NCI-H1092 (cell line): ENCODE measurements at regions not wholly inside any gene's neighbourhood (a gene's known extent, or its start where the extent isn't known, plus 50 kb on each side); places are given as distances from the start of the nearest gene placed in this dataset.
"Not testable (repeated sequence)": the region's sequence is repeated elsewhere in the genome, so short reads cannot be mapped to it uniquely, and the experiment has no call there.

Experiments
- DNase-seq: peaks from one replicate; lab custom pipeline; 2025; lab: John Stamatoyannopoulos, UW

DNA sequence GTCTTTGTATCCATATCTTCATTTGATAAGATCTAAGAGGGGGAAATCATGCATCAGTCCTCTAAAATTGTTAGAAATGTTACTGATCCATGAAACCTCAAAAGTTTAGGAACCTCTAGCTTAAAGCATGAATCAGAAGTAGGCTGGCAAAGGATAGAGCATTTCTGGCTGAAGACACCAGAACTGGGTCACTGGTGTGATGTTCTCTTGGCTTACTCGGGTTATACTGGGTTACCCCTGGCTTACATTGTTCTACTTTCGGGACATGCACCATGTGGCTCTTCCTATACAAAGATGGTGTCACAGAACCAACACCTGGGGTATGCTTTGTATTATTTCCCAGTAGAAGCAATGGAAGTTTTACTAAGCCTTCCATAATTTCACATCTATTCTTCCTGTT, 83.2 kb upstream of the TNP1 start:
- DNase-seq = no peak

DNA sequence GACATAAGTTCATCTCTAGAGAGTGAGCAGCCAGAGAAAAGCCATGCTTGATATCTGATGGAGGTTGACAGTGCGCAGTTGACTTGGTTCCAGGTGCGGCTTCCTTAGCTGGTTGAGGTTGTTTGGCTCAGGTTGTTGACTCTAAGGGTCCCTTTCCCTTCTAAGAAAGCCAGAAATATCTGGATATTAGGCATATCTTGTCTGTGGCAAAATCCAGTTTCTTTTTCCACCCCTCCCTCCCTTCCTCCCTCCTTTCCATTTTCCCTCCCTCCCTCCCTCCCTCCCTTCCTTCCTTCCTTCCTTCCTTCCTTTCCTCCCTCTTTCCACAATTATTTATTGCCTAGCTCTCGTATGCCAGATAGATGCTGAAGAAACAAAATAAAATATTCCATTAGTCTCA, 82.6 kb upstream of the TNP1 start:
- no peak for DNase-seq

DNA sequence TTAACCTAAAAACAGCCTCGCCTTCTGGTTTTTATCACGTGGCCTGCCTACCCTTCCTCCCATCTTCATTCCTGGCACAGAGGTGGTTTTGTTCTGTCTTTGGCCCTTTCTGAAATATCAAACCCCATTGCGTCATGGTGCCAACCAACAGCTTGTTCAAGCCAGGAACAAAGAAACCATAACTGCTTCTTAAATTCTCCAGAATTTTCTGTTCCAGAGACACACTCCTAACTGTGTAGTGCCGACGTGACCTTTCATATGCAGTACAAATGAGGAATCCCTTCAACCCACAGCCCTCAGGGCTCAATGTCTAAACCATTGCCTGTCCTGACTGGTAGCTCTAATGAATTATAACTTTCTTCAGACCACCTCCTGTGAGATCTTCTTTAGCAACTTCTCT, 82.2 kb upstream of the TNP1 start:
- DNase-seq = no peak

DNA sequence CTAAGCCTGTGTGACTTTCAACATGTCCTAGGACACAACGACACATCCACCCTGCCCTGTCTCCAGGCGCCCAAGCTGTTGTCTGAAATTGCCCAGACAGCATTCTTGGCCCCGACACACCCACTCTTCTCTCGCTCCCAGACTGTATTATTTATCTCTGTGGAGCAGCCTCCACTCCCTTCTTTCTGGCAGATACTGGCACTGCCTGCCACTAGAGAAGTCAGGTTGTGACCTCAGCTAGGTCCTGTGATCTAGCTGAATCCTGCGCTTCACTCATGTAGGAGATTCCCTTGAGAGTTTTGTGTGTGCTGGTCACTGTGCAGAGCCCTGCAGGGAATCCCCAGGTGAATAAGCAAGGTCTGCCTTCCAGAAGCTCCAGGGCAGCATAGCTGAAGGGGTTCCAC, 77.1 kb upstream of the TNP1 start:
- DNase-seq = no peak

DNA sequence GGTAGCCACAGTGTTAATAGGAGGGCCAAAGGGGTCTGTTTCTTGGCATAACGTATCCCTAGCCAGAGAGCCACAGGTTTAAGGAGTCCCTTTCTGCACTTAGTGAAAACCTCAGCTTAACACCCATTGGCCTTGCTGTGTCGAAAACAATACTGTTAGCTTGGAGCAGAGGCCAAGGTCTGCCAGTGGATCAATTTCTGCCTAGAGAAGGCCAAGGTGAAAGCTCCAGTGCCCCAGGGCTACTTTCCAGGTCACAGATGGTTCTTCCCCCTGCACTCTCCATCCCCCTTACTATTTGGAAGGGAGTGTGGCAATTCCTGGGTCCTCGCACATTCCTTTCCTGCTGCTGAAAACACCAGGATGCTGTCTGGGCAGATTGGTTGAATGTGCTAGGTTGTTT, 74.8 kb upstream of the TNP1 start:
- DNase-seq = no peak

DNA sequence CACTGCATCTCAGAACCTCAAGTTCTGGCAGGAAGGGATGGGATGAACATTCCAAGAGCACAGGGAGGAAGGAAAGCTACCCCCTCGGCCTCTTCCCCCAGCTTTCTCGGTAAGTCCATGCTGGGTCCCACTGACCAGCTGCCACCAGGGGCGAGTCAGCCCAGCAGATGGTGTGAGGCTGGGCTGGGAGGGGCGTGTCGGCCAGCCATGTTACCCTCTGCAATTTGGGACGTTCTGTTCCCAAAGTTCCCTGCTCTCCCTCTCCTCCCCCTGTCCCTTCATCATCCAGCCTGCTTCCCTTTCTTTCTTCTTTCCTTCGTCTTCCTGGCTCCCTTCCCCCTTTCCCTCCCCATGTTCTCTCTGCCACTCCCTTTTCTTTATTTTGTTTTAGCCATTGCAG, 74.3 kb upstream of the TNP1 start:
- DNase-seq = no peak

DNA sequence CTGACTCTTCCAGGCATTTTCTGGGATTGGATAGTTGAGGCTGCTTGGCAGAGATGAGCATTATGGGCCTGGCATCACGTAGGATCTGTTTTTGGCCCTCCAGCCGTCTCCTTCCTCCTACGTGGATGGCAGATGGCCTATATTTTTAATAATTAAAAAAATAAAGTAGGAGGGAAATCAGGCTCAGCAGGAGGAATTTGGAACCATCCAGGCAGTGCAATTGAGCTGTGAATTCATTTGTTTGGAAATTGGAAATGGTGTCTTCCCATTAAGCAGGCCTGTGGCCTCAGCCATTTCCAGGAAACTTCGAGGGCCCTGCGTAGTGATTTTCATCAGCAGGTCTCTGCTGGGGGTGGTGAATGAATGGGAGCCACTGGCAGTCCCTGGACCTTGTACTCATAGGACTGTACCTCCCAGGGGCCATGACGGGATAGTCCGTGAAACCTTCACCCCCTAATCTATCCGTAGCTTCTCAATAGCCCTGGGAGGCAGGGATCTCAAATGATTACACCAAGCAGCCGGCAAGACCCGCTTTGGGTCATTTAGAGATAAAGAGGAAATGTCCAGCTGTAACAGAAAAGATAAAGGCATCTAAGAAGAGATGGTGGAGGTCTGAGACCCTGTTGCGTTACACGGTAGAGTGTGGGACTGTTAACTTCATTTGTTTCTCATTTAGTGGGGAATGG, 73.1 kb upstream of the TNP1 start:
- DNase-seq = no peak

DNA sequence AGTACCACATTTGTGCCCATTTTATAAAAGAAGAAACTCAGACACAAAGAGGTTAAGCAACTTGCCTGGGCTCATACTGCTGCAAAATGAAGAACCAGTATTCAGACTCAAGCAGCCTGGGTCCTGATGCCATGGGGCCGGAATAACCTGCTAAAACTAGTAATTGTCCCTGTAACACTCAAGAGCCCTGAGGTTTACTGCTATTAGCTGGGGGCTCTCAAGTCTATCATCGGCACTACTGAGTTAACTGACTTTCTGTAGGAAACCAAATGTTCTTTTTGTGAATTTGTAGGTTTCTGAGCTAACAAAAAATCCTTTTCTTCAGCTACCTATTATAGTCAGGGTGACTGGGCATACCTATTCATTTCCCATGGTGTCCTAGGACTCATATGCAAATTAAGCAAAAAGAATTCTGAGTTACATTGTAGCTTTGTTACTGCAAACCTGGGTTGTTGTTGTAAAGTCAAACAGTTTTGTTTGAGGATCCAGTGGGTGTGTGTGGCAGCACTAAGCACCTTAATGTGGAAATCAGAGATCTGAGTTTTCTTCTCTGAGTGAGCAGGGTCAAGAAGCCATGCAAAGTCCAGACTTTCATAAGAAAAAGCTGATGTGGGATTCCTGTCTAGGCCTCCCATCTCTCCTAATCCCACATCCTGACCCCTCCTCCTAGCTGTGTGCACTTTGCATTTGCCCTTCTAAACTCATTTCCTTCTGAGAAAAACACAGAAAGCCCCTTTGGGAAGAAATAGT, 72.4 kb upstream of the TNP1 start:
- DNase-seq = no peak

DNA sequence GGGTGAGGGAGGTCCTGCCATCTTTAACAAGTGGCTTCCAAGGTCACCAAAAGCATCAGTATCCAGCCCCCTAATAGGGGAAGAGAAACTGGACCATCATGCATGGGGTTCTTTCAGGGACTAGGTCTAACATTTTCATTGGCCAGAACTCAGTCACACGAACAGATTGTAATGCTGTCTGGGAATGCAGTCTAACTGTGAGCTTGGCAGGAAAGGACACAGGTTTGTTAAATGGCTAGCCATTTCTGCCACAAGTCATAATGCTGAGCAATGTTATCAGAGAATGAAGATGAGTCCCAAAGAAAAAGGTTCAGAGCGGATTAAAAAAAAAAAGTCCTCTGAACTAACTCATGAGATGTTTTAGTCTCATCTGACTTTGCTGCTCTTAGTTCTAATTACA, 70.9 kb upstream of the TNP1 start:
- no peak for DNase-seq

DNA sequence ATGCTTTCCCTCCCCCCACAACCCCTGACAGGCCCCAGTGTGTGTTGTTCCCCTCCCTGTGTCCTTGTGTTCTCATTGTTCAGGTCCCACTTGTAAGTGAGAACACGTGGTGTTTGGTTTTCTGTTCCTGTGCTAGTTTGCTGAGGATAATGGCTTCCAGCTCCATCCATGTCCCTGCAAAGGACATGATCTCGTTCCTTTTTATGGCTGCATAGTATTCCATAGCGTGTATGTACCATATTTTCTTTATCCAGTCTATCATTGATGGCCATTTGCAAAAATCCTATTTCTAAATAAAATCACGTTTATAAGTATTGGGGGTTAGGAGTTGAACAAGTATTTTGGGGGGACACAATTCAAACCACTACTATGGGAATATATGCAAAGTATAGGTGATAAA, 69.5 kb upstream of the TNP1 start:
- DNase-seq = not testable (repeated sequence)

DNA sequence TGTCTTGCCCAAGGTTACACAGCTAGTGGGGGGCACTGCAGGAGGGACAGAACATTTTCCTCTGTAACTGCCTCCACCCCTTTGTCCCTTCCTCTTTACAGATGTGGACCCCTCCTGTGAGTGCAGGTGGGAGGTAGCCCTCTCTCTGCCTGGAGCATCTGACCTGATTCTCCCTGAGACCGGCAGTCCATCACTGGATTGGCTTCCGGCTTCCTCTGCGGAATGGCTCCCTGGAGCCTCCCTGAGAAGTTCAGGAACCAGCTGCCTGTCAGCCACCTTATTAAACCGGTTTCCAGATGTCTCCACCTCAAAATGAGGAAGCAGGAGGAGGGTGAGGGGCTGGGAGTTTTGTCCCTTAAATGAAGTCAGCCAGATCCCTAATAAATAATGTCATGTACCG, 67.3 kb upstream of the TNP1 start:
- no peak for DNase-seq

DNA sequence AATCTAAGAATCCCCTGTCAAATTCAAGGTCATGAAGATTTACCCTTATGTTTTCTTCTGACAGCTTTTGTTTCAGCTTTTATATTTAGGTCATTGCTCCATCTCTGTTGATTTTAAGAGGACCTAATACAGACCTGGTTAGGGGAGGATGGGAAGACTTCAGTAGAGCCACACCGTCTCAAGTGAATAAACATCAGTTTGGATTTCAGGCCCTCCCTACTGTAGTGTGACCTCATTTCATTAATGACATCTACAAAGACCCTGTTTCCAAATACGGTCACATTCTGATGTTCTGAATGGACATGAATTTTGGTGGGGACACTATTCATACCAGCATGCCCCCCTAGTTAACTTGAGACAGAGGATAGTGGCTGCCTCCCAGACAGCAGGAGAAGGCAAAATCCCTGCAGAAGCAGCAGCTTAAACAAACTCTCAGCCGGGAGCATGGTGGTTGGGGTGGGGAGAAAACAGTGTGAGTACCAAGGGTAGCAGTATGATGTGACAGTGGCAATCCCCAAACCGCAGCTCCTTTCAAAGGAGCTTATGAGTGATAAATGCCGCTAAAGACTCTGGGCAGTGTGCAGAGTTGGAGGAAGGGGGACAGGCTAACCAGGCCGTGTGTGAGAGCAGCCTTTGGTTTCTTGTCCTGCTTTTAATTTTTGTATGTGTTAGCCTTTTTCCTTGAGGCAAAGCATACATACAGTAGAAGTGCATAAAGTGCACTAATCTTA, 65.9 kb upstream of the TNP1 start:
- DNase-seq = no peak

DNA sequence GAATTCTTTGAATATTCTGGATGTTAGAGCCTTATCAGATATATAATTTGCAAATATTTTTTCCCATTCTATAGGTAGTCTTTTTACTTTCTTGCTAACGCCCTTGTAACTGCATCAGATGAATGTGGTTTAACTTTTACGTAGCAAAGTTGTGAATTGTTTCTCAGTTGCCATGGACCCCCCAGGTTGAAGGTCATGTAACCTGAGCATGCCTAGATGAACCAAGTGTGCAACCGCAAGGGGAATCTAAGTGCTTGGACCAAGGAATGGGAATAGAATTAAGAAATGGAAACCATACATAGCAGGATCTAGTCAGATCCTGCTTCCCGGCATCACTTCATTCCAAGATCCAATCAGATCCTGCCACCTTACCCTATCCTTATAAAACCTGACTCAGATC, 65.1 kb upstream of the TNP1 start:
- DNase-seq = no peak

DNA sequence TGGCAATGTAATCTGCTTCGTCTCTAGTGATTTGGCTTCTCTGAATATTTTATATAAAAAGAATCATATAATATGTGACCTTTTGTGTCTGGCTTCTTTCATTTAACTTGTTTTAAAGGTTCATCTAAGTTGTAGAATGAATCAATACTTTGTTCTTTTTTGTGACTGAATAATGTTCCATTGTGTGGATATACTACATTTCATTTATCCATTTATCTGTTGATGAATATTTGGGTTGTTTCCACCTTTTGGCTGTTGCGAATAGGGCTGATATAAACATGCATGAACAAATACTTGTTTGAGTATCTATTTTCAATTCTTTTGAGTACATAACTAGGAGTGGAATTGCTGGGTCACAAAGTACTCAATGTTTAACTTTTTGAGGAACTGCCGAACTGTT, 63.8 kb upstream of the TNP1 start:
- DNase-seq = no peak

DNA sequence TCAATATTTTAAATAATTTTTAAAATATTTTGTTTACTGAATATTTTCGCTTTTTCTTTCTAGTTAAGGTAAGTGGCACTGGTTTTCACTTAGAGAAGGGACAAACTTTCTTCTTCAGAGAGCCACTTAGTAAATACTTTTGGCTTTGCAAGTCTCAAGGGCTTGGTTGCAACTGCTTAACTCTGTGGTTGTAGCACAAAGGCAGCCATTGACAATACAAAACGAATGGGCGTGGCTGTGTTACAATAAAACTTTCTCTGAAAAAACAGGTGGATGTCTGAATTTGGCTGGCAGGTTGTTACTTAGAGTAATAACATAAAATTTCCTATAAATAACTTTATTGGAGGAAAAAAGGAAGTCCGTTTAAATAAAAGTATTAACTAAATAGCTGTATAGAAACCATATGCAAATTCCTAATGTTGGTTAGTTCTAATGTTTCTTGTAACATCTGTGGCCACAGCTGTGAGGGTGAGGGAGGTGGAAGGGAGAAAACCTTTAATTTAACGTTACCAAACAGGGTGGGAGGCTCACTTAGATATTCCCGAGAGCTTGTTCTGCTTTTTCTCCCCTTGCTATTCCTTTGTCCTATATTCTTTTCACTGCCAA, 62.4 kb upstream of the TNP1 start:
- no peak for DNase-seq

DNA sequence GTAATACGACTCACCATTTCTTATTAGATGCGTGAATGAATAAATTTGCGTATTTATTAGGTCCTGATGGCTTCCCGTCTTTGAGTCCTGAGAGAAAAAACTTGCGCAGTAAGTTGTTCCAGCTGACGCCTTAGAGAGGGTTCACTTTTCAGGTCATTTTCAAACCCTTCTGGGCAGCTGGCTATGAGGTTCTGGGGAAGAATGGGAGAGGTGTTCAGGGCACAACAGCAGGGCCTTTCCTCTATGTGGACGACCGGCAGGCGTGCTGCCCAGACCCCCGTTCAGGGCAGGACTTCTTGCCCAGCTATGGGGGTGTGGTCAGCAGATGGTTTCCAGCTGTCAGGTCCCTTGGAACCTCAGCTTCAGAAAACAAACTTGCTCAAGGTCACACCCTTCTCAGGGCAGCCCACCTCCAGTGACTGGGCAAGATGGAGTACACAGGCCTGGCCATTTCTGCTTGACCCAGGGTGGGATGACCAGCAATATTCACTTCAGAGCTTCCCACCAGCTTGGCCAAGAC, 61.1 kb upstream of the TNP1 start:
- no peak for DNase-seq

DNA sequence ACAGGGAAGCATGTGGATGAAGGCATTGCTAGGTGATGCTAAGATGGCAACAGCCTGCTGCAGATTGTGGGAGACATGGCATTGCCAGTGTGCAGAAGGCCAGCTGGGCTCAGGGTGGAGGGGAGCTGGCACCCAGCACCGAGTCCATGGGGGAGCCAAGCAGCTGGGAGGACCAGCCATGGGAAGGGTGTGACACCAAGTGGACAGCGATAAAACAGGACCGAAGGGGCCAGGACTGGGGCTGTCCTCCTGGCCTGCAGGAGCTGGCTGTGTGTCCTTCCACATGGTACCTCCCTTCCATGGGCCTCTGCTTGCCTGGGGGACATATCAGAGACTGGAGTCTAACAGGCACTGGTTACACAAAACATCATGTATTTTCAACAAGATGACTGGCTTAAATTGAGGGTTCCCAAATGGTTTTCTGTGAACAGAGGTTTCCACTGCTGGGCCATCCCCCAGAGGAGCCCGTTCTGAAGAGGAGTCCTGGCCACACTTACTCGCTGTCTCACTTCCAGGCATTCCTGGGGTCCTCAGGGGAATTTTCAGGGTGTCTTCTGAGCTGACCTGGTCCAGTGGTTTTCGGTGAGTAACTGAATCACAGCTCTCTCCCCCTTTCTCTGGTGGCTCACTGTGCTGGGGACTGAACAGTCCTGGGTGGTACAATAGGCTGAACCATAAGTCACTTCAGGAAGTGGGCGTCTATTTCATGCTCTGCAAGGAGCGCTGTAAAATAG, 60.4 kb upstream of the TNP1 start:
- DNase-seq = no peak

DNA sequence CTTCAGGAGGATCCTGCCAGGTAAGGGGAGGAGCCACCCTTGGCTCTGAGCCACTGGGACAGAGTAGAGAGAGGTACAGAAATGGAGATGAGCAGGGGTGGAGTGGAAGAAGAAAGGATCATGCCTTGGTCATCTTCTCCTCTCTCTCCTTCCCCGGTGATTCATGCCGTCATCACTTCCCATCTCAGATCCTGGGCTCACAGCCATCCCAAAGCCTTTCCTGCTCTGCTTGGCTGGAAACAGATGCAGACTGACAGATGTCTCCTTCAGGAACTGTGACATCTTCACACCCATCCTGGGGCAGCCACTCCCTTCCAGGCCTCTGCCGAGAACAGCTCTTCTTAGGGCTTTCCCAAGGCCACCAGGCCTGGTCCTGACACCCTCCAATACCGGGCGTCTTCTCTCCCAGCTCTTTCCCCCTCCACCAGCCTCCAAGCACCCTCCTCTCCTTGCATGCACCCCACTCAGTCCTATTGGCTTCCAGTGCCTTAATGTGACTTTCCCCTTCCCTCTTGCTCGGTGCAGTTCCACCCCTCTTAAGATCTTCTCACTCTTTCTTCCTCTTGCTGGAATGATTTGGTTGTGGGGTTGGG, 58.3 kb upstream of the TNP1 start:
- DNase-seq = no peak

DNA sequence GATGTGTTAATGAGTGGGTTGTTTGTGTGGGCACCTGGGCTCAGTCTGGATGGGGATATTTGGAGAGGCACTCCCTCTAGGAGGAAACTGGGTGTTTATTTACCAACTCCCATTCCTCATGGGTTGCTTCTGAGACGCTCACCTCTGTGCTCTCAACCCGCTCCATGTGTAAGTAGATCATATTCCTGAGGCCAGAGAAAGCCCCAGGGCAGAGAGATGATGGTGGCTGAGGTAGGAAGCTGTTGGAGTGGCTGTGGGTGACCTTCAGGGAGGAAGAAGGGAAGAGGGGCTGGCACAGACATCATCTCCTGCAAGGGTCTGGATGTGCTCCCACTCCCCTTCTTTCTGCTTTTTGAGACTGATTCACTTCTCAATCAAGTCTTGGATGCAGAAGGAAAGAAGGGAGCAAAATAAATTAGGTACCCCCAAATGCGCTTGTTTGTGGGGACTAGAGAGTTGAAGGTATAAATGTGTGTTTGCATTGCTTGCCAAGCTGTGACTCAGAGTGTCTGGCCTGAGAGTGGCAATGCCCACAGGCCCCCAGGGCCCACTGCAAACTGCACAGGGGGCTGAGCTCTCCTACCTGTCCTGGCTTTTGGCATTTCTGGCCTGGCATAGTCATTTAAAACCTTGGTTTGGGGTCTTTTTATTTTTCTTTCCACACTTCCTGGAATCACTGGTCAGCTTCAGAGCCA, 57.2 kb upstream of the TNP1 start:
- DNase-seq = no peak

DNA sequence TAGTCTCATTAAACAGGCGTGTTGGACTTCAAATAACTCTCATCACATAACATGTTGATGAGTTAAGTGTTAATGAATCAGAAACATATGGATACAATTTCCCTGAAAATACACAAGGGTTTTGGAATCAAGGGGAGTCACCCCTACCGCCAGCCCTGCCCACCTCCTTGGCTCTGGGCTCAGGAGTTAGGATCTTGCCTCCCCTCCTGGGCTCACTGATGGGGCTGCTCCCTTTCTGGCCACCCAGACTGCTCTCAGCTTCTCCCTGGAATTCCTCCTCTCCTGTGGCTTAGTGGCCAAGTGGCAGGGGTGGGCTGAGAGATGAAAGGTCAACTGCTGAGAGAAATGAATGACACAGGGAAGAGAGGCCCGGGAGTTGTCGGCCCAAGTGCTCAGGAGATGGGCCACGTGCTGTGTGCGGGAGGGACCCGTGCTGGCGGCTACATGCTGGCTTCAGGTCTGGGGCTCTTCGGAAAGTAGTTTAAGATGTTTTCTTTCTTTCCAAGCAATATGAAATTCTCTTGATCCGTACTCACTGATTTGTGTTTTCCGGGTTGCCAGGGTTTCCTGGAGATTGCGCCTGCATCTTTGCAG, 55.8 kb upstream of the TNP1 start:
- no peak for DNase-seq

DNA sequence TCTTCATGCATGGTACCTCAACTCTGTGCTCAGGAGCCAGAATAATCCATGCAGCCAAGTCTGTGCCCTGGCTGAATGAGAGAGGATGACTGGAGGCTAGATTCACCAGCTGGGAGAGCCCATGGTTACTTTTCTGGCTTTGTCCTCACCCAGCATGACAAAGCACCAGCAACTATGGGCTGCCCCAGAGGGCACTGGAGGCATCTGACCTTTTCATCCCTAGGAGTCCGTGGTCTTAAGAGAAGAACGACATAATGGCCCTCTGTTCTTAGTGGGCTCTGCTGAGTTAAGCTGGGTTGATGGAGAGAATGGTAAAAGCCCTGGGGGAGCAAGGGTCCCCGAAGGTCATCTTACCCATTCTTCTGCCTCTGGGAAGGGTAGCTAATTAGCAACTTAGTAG, 54.6 kb upstream of the TNP1 start:
- no peak for DNase-seq
